Neuronal stem cell (in vitro differentiated cells): ENCODE measurements at regions not wholly inside any gene's neighbourhood (a gene's known extent, or its start where the extent isn't known, plus 50 kb on each side); places are given as distances from the start of the nearest gene placed in this dataset.

Source experiments
- DNase-seq: peaks from one replicate; pipeline ENCODE4 v3.0.0-alpha.2; 2013; ENCODE audit warnings: low spot score
- H2AFZ ChIP-seq: one replicate; pipeline ENCODE4 v1.6.1; 2013; ENCODE audit warnings: mild to moderate bottlenecking, low read length, inconsistent platforms
- H2AK5ac ChIP-seq: 2 replicates; pipeline ENCODE4 v1.6.1; 2013; ENCODE audit warnings: low read depth, mild to moderate bottlenecking, inconsistent platforms, low read length, moderate library complexity, mixed read lengths
- H2BK120ac ChIP-seq: 2 replicates; pipeline ENCODE4 v1.6.1; 2013; ENCODE audit warnings: low read depth, mild to moderate bottlenecking, inconsistent platforms, low read length, moderate library complexity, mixed read lengths
- H2BK12ac ChIP-seq: one replicate; pipeline ENCODE4 v1.6.1; 2013; ENCODE audit warnings: low read length, inconsistent platforms
- H2BK15ac ChIP-seq: 2 replicates; pipeline ENCODE4 v1.6.1; 2013; ENCODE audit warnings: mild to moderate bottlenecking, low read length, inconsistent platforms, mixed read lengths
- H2BK5ac ChIP-seq: one replicate; pipeline ENCODE4 v1.6.1; 2013; ENCODE audit warnings: inconsistent platforms, mild to moderate bottlenecking, low read length, moderate library complexity
- H3K14ac ChIP-seq: one replicate; pipeline ENCODE4 v1.6.1; 2013; ENCODE audit warnings: low read length, inconsistent platforms
- H3K18ac ChIP-seq: 2 replicates; pipeline ENCODE4 v1.6.1; 2013; ENCODE audit warnings: low read length, inconsistent platforms
- H3K23ac ChIP-seq: 2 replicates; pipeline ENCODE4 v1.6.1; 2013; ENCODE audit warnings: low read depth, mild to moderate bottlenecking, mixed read lengths, low read length, inconsistent platforms; ENCODE audit not compliant: poor library complexity
- H3K27ac ChIP-seq: replicated peaks from 3 replicates; pipeline ENCODE4 v1.5.1; 2013; ENCODE audit warnings: low read length, inconsistent platforms
- H3K27me3 ChIP-seq, 3 experiments: 2 replicates each; pipeline ENCODE4 v1.6.1; 2013; ENCODE audit warnings: low read length in 3 of 3, mild to moderate bottlenecking in 2 of 3, inconsistent platforms in 1 of 3, low read depth in 1 of 3, mixed read lengths in 1 of 3, moderate library complexity in 1 of 3; ENCODE audit not compliant: control insufficient read depth in 3 of 3, insufficient read depth in 3 of 3
- H3K36me3 ChIP-seq, 2 donors: replicated peaks in 1 of 2; 2 replicates each; pipeline ENCODE4 v1.6.1; 2013; ENCODE audit warnings: low read length in 2 of 2; ENCODE audit not compliant: control insufficient read depth in 2 of 2, insufficient read depth in 2 of 2
- H3K4ac ChIP-seq: 2 replicates; pipeline ENCODE4 v1.6.1; 2013; ENCODE audit warnings: inconsistent platforms, mild to moderate bottlenecking, low read length, moderate library complexity
- H3K4me1 ChIP-seq, 2 donors: 1 replicate in 1 of 2; 2 replicates in 1 of 2; pipeline ENCODE4 v1.6.1; 2013; ENCODE audit warnings: low read length in 2 of 2, low read depth in 1 of 2; ENCODE audit not compliant: control insufficient read depth in 2 of 2, insufficient read depth in 1 of 2
- H3K4me2 ChIP-seq: one replicate; pipeline ENCODE4 v1.6.1; 2013; ENCODE audit warnings: mild to moderate bottlenecking, low read length, inconsistent platforms; ENCODE audit not compliant: insufficient read depth, poor library complexity, severe bottlenecking
- H3K4me3 ChIP-seq, 2 donors: 2 replicates each; pipeline ENCODE4 v1.5.1; 2013; ENCODE audit warnings: low read length in 2 of 2, mild to moderate bottlenecking in 2 of 2, inconsistent platforms in 1 of 2, moderate library complexity in 1 of 2
- H3K79me1 ChIP-seq: one replicate; pipeline ENCODE4 v1.6.1; 2013; ENCODE audit warnings: low read depth, mild to moderate bottlenecking, inconsistent platforms, low read length, moderate library complexity
- H3K9ac ChIP-seq: one replicate; pipeline ENCODE4 v1.6.1; 2013; ENCODE audit warnings: mild to moderate bottlenecking, low read depth, low read length, inconsistent platforms; ENCODE audit not compliant: poor library complexity
- H3K9me3 ChIP-seq, 2 donors: replicated peaks in 1 of 2; 2 replicates each; pipeline versions ENCODE3 to v1.6.1; 2013; ENCODE audit warnings: low read length in 2 of 2, mild to moderate bottlenecking in 2 of 2, inconsistent platforms in 1 of 2, low read depth in 1 of 2, mixed read lengths in 1 of 2, moderate library complexity in 1 of 2; ENCODE audit not compliant: control insufficient read depth in 2 of 2, insufficient read depth in 1 of 2
- H4K8ac ChIP-seq: one replicate; pipeline ENCODE4 v1.6.1; 2013; ENCODE audit warnings: low read depth, mild to moderate bottlenecking, inconsistent platforms, low read length, moderate library complexity
- H4K91ac ChIP-seq: one replicate; pipeline ENCODE4 v1.6.1; 2013; ENCODE audit warnings: low read length, low read depth, mild to moderate bottlenecking, inconsistent platforms; ENCODE audit not compliant: poor library complexity
- WGBS, 2 donors: extraction: QIAGEN DNeasy Blood & Tissue Kit; methylation state at CpG; one replicate each; pipeline ENCODE4 v1.1.7; 2013; ENCODE audit warnings: missing lambda C conversion rate in 2 of 2, mixed read lengths in 1 of 2; ENCODE audit not compliant: insufficient read length in 2 of 2, insufficient replicate concordance in 1 of 2; ENCODE audit errors: extremely low coverage in 2 of 2; 5-methylcytosine and 5-hydroxymethylcytosine counted together

- DNase-seq = no peak
- H3K4ac ChIP-seq = no peak overlapping the region
These were observed 50.2 kb upstream of the CPNE4 start for GRCh38 chr3:132084982-132085381.

GRCh38 chr3:132087356-132087755 lies 52.5 kb upstream of the CPNE4 start:
- H3K4me3 ChIP-seq = no peak overlapping the region
- H3K9ac ChIP-seq = no peak overlapping the region
- H3K36me3 ChIP-seq = no peaks in the 10 kb centered on the region
- H2BK12ac ChIP-seq = no peak overlapping the region
- no peak overlapping the region for H2BK5ac ChIP-seq
- H3K4ac ChIP-seq = no peak overlapping the region
- peaks cover 0 to 5% of the 10 kb centered on the region in 2 donors for H3K4me1 ChIP-seq
- H3K27me3 ChIP-seq = peaks cover 0 to 2% (median 0%) of the 10 kb centered on the region in 3 experiments
- H2BK120ac ChIP-seq = no peak overlapping the region
- no peaks in the 10 kb centered on the region for H3K9me3 ChIP-seq
- no peak overlapping the region for H2AFZ ChIP-seq
- no peak overlapping the region for H2AK5ac ChIP-seq
- H2BK15ac ChIP-seq = no peak overlapping the region
- H4K8ac ChIP-seq = no peak overlapping the region
- no peak overlapping the region for H3K23ac ChIP-seq
- no peak for DNase-seq
- no peak overlapping the region for H3K14ac ChIP-seq
- H3K27ac ChIP-seq = no peak overlapping the region
- H3K4me2 ChIP-seq = no peak overlapping the region
- H3K79me1 ChIP-seq = no peaks in the 10 kb centered on the region
- no peak overlapping the region for H3K18ac ChIP-seq
- WGBS, 2 donors = no CpG with 5 or more reads among the region's 1 CpG
- no peak overlapping the region for H4K91ac ChIP-seq

More at GRCh38 chr3:132084982-132085381, 50.2 kb upstream of the CPNE4 start:
- Histone ChIP-seq H2BK120ac (no peak overlapping the region), H2BK15ac (no peak overlapping the region), H3K9ac (no peak overlapping the region), H3K36me3 (no peaks in the 10 kb centered on the region), H3K23ac (no peak overlapping the region), H4K8ac (no peak overlapping the region), H2AK5ac (no peak overlapping the region), H3K27ac (no peak overlapping the region), H3K79me1 (no peaks in the 10 kb centered on the region), H2AFZ (no peak overlapping the region), H3K4me2 (no peak overlapping the region), H3K18ac (no peak overlapping the region), H2BK12ac (no peak overlapping the region), H3K27me3 (peaks cover 0 to 2% (median 0%) of the 10 kb centered on the region in 3 experiments), H4K91ac (no peak overlapping the region), H3K14ac (no peak overlapping the region), H3K4me1 (peaks cover 0 to 5% of the 10 kb centered on the region in 2 donors), H3K9me3 (no peaks in the 10 kb centered on the region), H3K4me3 (no peak overlapping the region), H2BK5ac (no peak overlapping the region)

- H3K36me3 ChIP-seq = no peaks in the 10 kb centered on the region
- DNase-seq = no peak
- no peak overlapping the region for H3K4me3 ChIP-seq
- H3K18ac ChIP-seq = no peak overlapping the region
- no peak overlapping the region for H4K8ac ChIP-seq
- no peak overlapping the region for H3K27ac ChIP-seq
- no peak overlapping the region for H2BK120ac ChIP-seq
- H3K4ac ChIP-seq = no peak overlapping the region
- H2BK12ac ChIP-seq = no peak overlapping the region
- H4K91ac ChIP-seq = no peak overlapping the region
- no peak overlapping the region for H3K9ac ChIP-seq
- H3K79me1 ChIP-seq = no peaks in the 10 kb centered on the region
- H3K4me1 ChIP-seq = peaks cover 0 to 5% of the 10 kb centered on the region in 2 donors
- no peak overlapping the region for H2BK15ac ChIP-seq
- H3K23ac ChIP-seq = no peak overlapping the region
- H2AK5ac ChIP-seq = no peak overlapping the region
- H3K4me2 ChIP-seq = no peak overlapping the region
- WGBS, 2 donors = no CpG with 5 or more reads among the region's 2 CpGs
- H2BK5ac ChIP-seq = no peak overlapping the region
- H3K9me3 ChIP-seq = no peaks in the 10 kb centered on the region
- peaks cover 0 to 2% (median 0%) of the 10 kb centered on the region in 3 experiments for H3K27me3 ChIP-seq
- no peak overlapping the region for H3K14ac ChIP-seq
- H2AFZ ChIP-seq = no peak overlapping the region
These were observed 53.5 kb upstream of the CPNE4 start for GRCh38 chr3:132088291-132088690.

GRCh38 chr3:132090921-132091320 lies 56.1 kb upstream of the CPNE4 start:
- H3K4me3 ChIP-seq = no peak overlapping the region
- no peak overlapping the region for H3K14ac ChIP-seq
- no peaks in the 10 kb centered on the region for H3K79me1 ChIP-seq
- no peak overlapping the region for H3K4ac ChIP-seq
- no peak overlapping the region for H3K27ac ChIP-seq
- H4K91ac ChIP-seq = no peak overlapping the region
- H3K4me1 ChIP-seq = no peaks in the 10 kb centered on the region
- H2BK120ac ChIP-seq = no peak overlapping the region
- no peak overlapping the region for H3K4me2 ChIP-seq
- no peak overlapping the region for H2BK5ac ChIP-seq
- no peaks in the 10 kb centered on the region for H3K36me3 ChIP-seq
- no peak overlapping the region for H4K8ac ChIP-seq
- H2BK15ac ChIP-seq = no peak overlapping the region
- H3K27me3 ChIP-seq = peaks cover 0 to 2% (median 0%) of the 10 kb centered on the region in 3 experiments
- H3K9me3 ChIP-seq = no peaks in the 10 kb centered on the region
- no peak overlapping the region for H2BK12ac ChIP-seq
- no peak overlapping the region for H3K18ac ChIP-seq
- H2AK5ac ChIP-seq = no peak overlapping the region
- DNase-seq = no peak
- WGBS, 2 donors = no CpG with 5 or more reads among the region's 2 CpGs
- no peak overlapping the region for H2AFZ ChIP-seq
- no peak overlapping the region for H3K9ac ChIP-seq
- no peak overlapping the region for H3K23ac ChIP-seq
